Activated CD4-positive, alpha-beta T cell treated with anti-CD3 and anti-CD28 coated beads, Interleukin-2, amount 50 U/mL, for 16 hours (primary cell): ENCODE measurements at regions not wholly inside any gene's neighbourhood (a gene's known extent, or its start where the extent isn't known, plus 50 kb on each side); places are given as distances from the start of the nearest gene placed in this dataset.
"Not testable (repeated sequence)": the region's sequence is repeated elsewhere in the genome, so short reads cannot be mapped to it uniquely, and the experiment has no call there.

Experiments used
- DNase-seq: peaks from one replicate; pipeline ENCODE4 v3.0.0-alpha.2; 2020

DNA sequence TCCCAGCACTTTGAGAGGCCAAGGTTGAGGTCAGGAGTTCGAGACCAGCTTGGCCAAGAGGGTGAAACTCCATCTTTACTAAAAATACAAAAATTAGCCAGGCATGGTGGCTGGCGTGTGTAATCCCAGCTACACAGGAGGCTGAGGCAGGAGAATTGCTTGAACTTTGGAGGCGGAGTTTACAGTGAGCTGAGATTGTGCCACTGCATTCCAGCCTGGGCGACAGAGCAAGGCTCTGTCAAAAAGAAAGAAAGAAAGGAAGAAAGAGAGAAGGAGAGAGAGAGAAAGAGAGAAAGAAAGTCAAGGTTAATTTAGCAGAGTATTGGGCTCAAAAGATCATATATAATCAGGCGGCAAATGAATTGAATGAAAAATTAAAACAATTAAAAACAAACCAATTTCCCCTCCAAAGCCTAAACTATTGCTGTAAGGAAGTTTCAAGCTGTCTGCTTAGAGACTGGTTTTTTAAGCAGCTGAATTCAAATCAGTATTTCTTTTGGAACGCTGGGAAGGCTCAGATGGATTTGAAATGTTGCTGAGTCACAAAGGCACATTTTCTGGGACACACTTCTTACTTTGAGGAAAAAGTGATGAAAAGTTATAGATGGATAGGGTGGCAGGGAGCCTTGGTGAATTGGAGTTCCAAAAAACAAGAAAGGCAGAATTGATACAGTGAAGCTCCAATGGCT is 81.3 kb upstream of the BHLHE40 start:
- no peak for DNase-seq

DNA sequence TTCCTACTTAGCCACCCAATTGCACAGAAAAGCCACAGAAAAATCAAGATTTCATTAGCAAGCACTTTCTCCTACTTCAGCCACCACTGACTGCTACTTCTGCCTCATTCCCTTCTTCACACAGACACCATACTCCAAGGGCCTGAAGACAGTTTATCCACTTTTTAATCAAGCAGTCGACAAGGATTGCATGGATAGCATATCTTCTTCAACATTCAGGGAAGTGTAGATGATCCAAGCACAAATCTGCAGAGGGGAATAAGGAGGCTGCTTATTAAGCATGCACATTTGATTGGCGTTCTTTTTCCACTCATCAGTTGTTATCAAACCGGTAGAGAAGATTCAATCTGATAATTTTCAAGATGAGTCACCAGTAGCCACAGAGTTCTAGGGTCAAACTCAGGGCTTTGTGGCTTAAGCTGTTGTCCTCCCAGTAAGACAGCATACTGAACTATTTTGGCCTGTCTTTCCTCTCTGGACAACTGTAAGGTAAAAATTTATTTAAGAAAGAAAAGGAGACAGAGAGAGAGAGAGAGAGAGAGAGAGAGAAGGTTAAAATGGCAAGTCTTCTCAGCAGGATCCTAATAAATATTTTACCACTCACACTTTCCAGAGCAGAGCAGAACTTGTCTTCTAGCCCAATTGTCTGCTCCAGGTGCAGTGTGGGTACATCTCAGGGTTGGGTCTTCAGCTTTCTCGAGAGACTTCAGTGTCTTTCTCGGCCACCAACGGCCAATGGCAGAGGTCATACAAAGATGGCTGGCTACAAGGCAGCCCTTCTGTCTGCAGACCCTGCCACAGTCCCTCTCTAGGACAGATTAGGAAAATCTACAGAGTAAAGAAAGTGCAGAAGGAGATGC is 80.6 kb upstream of the BHLHE40 start:
- peak; percentile 79 for DNase-seq

DNA sequence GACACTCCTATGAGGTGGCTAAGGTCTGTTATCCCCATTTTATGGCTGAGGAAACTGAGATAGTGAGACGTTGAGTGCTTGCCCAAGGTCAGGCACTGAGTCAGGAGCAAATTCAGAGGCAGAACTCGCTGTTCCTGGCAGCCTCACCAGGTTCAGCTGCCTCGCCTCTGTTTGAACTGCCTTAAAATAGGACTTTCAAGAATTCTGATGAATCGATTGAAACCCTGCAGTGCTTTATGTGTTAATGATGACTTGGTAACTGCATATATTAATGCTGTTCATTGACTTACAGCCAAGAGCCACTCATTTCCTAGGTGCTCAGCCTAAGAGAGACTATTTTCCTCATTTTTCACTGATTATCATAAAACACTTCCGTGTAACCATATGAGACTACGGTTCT is 79.5 kb upstream of the BHLHE40 start:
- DNase-seq = no peak

DNA sequence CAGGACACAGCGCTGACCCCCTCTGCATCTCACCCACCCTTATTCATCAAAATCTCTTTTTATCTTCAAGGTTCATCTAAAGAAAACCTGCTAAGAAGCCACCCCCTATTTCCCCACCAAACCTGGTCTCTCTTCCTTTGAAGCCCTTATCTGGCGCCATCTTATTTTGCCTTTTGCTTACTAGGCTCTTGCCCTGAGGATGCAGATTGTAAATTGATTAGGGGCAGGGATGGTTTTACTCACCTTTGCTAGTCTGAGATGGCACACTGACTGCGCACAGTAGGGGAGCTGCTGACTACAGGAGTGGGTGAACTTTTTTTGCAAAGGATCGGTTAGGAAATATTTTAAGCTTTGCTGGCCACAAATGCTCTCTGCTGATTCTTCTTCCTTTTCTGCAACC is 78.9 kb upstream of the BHLHE40 start:
- peak; percentile 74 for DNase-seq

DNA sequence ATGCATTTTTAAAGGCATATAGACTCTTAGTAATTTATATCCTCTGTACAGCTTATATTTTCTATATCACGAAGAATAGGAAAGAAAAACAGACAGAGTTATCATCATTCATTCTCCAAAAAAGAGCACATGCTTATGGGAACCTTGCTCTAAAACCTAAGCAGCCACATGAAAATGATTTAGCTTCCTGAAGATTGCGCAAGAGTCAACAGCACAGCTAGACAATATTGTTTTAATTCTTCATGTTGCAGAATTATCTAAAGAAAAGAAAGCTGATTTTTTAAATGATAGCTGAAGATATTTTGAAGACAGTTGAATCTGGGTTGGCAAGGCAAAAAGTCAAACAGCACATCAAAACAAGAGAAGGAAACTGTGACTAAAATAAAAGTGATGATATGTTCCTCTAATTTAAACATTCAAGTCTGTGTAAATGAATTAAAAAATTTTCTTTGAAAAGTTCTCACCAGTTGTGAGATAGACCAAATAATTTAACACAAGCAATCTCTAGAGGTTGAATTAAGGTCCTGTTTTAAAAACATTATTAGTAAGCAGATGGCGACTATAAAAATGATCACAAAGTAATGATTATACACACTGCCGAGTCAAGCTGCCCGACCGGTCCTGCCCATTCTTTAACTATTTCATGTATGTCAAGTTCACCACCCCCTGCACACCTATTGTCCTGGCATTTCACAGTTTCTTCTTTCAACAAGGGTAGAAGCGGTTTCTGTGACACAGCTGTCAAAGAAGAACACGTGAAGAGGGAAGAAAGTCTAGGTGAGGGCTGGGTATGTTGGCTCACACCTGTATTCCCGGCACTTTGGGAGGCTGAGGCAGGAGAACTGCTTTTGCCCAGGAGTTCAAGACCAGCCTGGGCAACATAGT is 74.2 kb upstream of the BHLHE40 start:
- DNase-seq = no peak

DNA sequence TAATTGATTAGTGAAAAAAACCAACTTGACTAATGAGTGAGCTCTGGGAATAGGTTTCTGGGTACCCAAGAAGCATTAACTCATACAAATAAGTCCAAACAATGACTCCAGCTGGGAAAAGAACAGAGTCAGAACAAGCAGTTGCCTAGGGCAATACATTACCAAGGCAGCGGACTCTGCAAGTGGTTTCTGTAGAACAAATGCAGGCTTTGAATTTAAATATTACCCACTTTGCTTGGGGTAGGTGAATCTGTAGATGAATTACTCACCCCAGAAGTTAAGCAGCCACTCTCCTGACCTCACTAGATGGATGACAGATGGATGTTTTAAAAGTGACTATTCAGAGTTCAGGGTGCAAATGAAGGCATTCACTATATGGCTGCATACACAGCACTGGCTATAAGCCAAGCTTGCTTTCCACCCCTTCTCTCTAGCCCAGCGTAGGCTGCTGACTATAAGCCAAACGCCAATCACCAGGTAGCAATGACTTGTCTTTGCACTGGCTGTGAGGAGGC is 73.1 kb upstream of the BHLHE40 start:
- peak; percentile 43 for DNase-seq

DNA sequence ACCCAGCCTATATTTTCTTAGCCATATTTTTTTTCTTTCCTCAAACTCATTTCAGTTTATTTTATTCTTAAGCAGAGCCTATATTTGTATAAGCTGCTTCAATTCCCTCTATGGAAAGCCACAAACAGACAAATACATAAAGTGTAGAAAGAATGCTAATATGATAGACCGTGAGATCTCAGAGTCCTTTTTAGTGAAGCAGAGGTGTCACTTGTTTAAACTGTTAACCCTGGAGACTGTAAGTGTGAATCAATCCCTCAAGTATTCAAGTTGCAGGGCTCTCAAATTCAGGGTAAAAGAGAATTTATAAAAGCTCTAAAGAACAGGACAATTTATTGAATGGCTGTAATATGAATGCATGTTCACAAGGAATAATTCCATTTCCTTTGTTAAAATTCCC is 72.2 kb upstream of the BHLHE40 start:
- no peak for DNase-seq

DNA sequence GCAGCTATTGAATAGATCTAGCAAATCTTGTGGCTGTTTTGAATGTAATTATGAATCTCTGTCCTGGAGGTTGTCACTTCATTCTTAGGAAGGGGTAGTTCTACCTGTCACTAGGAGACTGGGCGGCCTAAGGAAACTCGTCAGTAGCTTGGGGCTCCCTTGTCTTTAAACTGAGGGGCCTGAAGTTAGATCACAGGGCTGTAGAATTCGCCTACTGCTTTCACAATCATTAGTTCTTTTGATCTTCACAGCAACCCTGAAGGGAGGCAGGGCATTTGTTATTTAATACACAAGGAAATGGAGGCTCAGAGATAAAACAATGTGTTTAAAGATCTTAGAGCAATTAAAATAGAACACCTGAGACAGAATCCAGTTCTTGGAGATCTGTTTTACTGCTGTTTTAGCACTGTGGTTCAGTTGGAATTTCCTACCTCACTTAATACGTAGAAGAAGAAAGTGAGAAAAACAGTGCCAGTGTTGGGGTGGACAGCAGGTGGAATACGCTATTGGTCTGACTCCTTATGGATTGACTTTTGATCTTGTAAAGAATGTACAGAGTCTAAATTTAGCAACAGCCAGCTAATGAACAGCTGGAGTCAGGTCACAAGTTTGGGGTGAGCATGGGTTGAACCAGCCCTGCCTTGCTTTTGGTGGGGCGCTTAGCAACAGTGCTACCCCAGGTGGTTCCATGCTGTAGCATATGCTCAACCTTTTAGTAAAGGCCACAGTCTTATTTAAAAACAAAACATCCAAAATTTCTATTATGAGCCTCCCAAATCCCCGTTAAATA is 71.4 kb upstream of the BHLHE40 start:
- DNase-seq = no peak

DNA sequence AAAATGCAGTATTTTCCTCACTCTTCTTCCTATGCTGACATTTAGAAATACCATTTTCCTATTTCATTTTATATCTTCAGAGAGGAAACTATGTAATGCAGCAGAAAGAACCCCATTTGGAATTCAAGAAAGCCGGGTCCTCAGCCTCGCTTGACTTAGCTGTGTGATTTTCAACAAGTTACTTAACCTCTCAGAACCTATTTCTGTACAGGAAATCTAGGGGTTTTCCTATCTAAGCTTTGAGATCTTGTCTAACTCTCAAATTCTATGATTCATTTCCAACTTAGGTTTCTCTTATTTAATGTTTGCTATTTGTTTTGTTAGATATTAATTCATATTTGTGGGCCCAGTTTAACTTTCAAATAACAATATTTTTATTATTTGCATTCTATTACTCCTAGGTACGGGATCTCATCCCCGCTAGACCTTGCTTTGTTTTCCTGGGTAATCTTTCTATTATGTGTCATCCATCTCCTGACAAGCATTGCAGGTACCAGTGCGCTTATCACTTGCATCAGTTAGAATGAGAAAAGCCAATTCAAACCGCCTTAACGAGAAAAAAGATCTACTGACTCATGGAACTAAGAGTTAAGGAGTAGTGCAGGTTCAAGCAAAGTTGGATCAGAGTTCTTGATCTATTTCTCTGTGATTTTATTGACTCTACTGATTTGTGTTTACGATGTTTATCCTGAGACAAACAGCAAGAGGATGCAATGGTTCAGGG is 70.6 kb upstream of the BHLHE40 start:
- peak; percentile 69 for DNase-seq

DNA sequence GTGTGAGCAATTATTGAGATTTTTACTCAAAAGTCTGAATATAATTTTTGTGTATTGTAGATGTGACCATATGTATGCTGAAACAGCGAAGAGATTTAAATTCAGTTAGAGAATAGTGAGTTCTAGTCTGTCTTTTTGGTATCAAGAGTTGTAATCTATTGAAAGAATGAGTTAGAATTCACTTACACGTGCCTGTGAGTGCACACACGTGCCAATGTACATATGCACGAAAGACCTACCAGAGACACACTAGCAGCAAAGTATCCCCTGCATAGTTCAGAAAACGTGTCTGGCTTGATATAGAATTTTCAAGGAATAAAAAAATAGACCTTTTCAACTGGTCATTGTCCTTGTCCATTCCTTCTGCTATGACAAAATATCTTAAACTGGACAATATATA is 64.8 kb upstream of the BHLHE40 start:
- DNase-seq = no peak

DNA sequence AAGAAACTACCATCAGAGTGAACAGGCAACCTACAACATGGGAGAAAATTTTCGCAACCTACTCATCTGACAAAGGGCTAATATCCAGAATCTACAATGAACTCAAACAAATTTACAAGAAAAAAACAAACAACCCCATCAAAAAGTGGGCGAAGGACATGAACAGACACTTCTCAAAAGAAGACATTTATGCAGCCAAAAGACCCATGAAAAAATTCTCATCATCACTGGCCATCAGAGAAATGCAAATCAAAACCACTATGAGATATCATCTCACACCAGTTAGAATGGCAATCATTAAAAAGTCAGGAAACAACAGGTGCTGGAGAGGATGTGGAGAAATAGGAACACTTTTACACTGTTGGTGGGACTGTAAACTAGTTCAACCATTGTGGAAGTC is 57.6 kb upstream of the BHLHE40 start:
- DNase-seq = not testable (repeated sequence)

DNA sequence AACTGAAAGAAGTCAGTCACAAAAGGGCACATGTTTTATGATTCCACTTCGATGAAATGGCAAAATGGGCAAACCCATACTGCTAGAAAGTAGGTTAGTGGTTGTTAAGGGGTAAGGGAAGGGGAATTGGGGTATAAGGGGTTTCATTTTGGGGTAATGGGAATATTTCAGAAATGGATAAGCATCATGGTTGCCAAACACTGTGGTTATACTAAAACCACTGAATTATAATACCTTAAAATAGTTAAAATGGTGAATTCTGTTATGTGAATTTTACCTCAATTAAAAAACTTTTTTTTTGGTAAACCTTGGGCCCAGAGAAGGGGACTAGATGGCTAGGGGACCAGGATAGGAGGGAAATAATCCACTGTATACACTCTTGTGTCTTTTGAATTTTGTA is 52.3 kb upstream of the BHLHE40 start:
- DNase-seq = no peak

DNA sequence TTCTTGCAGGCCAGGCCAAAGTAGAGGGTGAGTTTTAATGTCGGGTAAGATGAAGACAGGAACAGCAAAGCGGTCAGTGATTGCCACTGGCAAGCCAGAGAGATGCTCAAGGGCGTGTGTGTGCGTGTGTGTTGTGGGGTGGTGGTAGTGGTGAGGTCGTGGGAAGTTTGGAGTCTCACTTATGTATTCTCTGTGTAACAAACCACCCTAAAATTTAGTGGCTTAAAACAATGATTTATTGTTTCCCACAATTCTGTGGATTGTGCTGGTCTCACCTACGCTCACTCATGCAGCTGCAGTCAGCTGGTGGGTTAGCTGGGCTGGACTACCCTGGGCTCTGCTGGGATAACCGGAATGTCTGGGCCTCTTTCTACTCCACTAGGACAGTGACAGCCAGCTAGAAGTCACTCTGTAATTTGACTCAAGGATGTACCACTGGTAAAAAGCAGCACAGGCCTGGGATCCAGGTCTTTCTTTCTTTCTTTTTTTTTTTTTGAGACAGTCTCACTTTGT is 50.9 kb upstream of the BHLHE40 start:
- no peak for DNase-seq
